ENCODE measurements at regions not wholly inside any gene's neighbourhood (a gene's known extent, or its start where the extent isn't known, plus 50 kb on each side); places are given as distances from the start of the nearest gene placed in this dataset.

GRCh38 chr2:198544461-198544860 is 740.1 kb downstream of the PLCL1 start:
- no peak overlapping the region for H3K27ac ChIP-seq
- H3K27me3 ChIP-seq, result no peaks in the 10 kb centered on the region
- H3K9me3 ChIP-seq, result no peaks in the 10 kb centered on the region
- H3K4me3 ChIP-seq, result no peak overlapping the region
- H3K4me1 ChIP-seq, result no peaks in the 10 kb centered on the region
- 79 to 84% methylated on average over 1 of the region's 1 CpG for WGBS, 2 donors
- no peaks in the 10 kb centered on the region for H3K36me3 ChIP-seq
- intact Hi-C loops (cut with DNase I), result no loop called here
- TF ChIP-seq POLR2AphosphoS5 (IDR thresholded peaks at IDR 0.05) (no peak), POLR2A (IDR thresholded peaks at IDR 0.05) (no peak), EP300 (IDR thresholded peaks at IDR 0.05) (no peak), CTCF (IDR thresholded peaks at IDR 0.05) (no peak)
- DNase-seq, result no peak

GRCh38 chr2:198534756-198535155 is 730.4 kb downstream of the PLCL1 start:
- no peak overlapping the region for H3K4me3 ChIP-seq
- no peaks in the 10 kb centered on the region for H3K4me1 ChIP-seq
- TF ChIP-seq EP300 (IDR thresholded peaks at IDR 0.05), result no peak
- no peak for TF ChIP-seq POLR2A (IDR thresholded peaks at IDR 0.05)
- no peak for TF ChIP-seq POLR2AphosphoS5 (IDR thresholded peaks at IDR 0.05)
- TF ChIP-seq CTCF (IDR thresholded peaks at IDR 0.05), result no peak
- H3K27ac ChIP-seq, result no peak overlapping the region
- intact Hi-C loops (cut with DNase I), result no loop called here
- DNase-seq, result no peak
- no peaks in the 10 kb centered on the region for H3K36me3 ChIP-seq
- H3K27me3 ChIP-seq, result no peaks in the 10 kb centered on the region
- H3K9me3 ChIP-seq, result no peaks in the 10 kb centered on the region
- 96 to 97% methylated on average over 3 of the region's 3 CpGs for WGBS, 2 donors

- Histone ChIP-seq H3K27ac (no peak overlapping the region), H3K4me1 (no peaks in the 10 kb centered on the region), H3K4me3 (no peak overlapping the region), H3K9me3 (no peaks in the 10 kb centered on the region), H3K27me3 (no peaks in the 10 kb centered on the region), H3K36me3 (no peaks in the 10 kb centered on the region)
- WGBS, 2 donors, result 72 to 84% methylated on average over 5 of the region's 5 CpGs
- intact Hi-C loops (cut with DNase I), result no loop called here
- TF ChIP-seq POLR2A (IDR thresholded peaks at IDR 0.05) (no peak), CTCF (IDR thresholded peaks at IDR 0.05) (no peak), POLR2AphosphoS5 (IDR thresholded peaks at IDR 0.05) (no peak), EP300 (IDR thresholded peaks at IDR 0.05) (no peak)
- DNase-seq, result no peak
These were observed 721.0 kb downstream of the PLCL1 start for GRCh38 chr2:198525211-198525969.

DNA sequence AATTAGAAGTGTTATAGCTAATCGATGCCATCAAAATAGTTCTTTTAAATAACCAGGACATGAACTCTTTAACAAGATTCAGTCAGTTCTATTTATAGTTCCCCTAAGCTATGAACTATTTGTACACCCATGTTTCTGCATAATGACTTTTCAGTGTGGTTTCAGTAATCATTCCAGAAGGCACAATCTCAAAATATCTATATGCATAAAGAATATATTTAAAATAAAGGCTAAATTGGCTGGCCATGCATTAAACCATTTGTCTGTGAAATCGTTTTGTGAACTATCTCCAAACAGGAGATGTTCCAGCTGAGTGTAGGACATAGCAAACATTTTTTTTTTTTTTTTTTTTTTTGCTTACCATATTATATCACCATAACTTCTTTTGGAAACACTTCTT is 719.3 kb downstream of the PLCL1 start:
- no peaks in the 10 kb centered on the region for H3K4me1 ChIP-seq
- H3K4me3 ChIP-seq, result no peak overlapping the region
- H3K27me3 ChIP-seq, result no peaks in the 10 kb centered on the region
- intact Hi-C loops (cut with DNase I), result no loop called here
- H3K27ac ChIP-seq, result no peak overlapping the region
- TF ChIP-seq POLR2A (IDR thresholded peaks at IDR 0.05) (no peak), EP300 (IDR thresholded peaks at IDR 0.05) (no peak), CTCF (IDR thresholded peaks at IDR 0.05) (no peak)
- DNase-seq, result no peak
- H3K9me3 ChIP-seq, result no peaks in the 10 kb centered on the region
- H3K36me3 ChIP-seq, result no peaks in the 10 kb centered on the region
- 73 to 83% methylated on average over 2 of the region's 2 CpGs for WGBS, 2 donors

- DNase-seq, result no peak
- Histone ChIP-seq H3K4me1 (no peaks in the 10 kb centered on the region), H3K9me3 (no peaks in the 10 kb centered on the region), H3K27me3 (no peaks in the 10 kb centered on the region), H3K36me3 (no peaks in the 10 kb centered on the region), H3K27ac (no peak overlapping the region), H3K4me3 (no peak overlapping the region)
- WGBS, 2 donors, result 91 to 92% methylated on average over 2 of the region's 2 CpGs
- TF ChIP-seq EP300 (IDR thresholded peaks at IDR 0.05) (no peak), POLR2AphosphoS5 (IDR thresholded peaks at IDR 0.05) (no peak), CTCF (IDR thresholded peaks at IDR 0.05) (no peak), POLR2A (IDR thresholded peaks at IDR 0.05) (no peak)
- intact Hi-C loops (cut with DNase I), result no loop called here
These were observed 714.5 kb downstream of the PLCL1 start for GRCh38 chr2:198518935-198519334.

Measured in sigmoid colon (tissue), 6 donors.